Endothelial cell (in vitro differentiated cells): ENCODE measurements at regions not wholly inside any gene's neighbourhood (a gene's known extent, or its start where the extent isn't known, plus 50 kb on each side); places are given as distances from the start of the nearest gene placed in this dataset.

Source experiments
- DNase-seq: peaks from one replicate; pipeline ENCODE4 v3.0.0; 2021; ENCODE audit warnings: low spot score
- H3K27ac Mint-ChIP-seq: one replicate; pipeline ENCODE4 v1.8.0; 2021; ENCODE audit warnings: mixed read lengths, inconsistent platforms; ENCODE audit not compliant: unreplicated experiment
- H3K27me3 Mint-ChIP-seq: one replicate; pipeline ENCODE4 v1.8.0; 2021; ENCODE audit warnings: mild to moderate bottlenecking, moderate library complexity, mixed read lengths, inconsistent platforms; ENCODE audit not compliant: unreplicated experiment
- H3K36me3 Mint-ChIP-seq: one replicate; pipeline ENCODE4 v1.8.0; 2021; ENCODE audit warnings: mild to moderate bottlenecking, low read depth, mixed read lengths, inconsistent platforms; ENCODE audit not compliant: unreplicated experiment
- H3K4me1 Mint-ChIP-seq: one replicate; pipeline ENCODE4 v1.8.0; 2021; ENCODE audit warnings: mild to moderate bottlenecking, mixed read lengths, inconsistent platforms; ENCODE audit not compliant: unreplicated experiment
- H3K4me3 Mint-ChIP-seq: one replicate; pipeline ENCODE4 v1.8.0; 2021; ENCODE audit warnings: mild to moderate bottlenecking, mixed read lengths, inconsistent platforms; ENCODE audit not compliant: unreplicated experiment
- H3K9me3 Mint-ChIP-seq: one replicate; pipeline ENCODE4 v1.8.0; 2021; ENCODE audit warnings: mixed read lengths, inconsistent platforms; ENCODE audit not compliant: unreplicated experiment
- TF ChIP-seq, protein P1 (sequence below): fragments of 200-600 bp; sonication (generic); IDR thresholded peaks from one replicate; pipeline ENCODE4 v1.5.0; 2021; ENCODE audit warnings: antibody characterized with exemption; ENCODE audit not compliant: unreplicated experiment

DNA sequence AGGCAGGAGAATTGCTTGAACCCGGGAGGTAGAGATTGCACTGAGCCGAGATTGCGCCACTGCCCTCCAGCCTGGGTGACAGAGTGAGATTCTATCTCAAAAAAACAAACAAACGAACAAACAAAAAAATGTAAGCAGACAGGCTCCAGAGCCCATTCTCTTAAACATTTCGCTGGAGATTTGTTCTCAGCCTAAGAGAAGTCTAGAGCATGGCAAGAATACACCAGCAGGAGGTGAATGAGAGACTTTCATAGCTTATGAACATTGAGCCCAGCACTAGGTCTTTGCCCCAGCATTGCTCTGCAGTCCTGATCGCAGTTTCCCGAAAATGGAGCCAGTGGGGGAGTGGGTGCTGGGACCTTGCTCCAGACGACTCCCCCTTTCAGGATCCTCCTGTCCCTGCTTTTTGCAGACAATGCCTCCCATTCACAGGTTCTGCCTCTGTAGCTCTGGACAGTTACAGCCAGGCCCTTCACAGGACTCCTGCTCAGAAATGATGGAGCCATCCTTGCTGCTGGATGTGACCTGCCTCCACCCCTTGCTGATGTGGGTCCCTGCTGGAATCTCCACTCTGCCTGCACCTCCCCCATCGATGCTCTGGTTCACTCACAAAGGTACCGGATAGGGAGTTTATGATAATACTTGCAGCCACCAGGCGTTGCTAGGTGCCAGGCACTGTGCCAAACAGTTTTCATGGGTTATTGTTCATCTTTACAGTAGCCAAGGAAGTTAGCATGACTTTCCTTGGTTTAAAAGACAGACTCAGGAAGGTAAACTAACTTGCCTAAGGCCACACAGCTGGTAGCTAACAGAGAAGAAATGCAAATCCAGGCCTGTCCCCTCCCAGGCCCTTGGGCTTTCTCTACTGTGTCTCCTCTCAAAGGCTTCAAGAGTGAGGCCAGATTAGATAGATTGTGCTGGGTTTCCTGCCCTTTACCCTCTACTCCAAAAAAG, 329.7 kb upstream of the TLE3 start:
- H3K27me3 Mint-ChIP-seq, result no peaks in the 10 kb centered on the region
- no peak overlapping the region for H3K27ac Mint-ChIP-seq
- TF ChIP-seq, protein P1, sequence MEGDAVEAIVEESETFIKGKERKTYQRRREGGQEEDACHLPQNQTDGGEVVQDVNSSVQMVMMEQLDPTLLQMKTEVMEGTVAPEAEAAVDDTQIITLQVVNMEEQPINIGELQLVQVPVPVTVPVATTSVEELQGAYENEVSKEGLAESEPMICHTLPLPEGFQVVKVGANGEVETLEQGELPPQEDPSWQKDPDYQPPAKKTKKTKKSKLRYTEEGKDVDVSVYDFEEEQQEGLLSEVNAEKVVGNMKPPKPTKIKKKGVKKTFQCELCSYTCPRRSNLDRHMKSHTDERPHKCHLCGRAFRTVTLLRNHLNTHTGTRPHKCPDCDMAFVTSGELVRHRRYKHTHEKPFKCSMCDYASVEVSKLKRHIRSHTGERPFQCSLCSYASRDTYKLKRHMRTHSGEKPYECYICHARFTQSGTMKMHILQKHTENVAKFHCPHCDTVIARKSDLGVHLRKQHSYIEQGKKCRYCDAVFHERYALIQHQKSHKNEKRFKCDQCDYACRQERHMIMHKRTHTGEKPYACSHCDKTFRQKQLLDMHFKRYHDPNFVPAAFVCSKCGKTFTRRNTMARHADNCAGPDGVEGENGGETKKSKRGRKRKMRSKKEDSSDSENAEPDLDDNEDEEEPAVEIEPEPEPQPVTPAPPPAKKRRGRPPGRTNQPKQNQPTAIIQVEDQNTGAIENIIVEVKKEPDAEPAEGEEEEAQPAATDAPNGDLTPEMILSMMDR, result no peak
- no peaks in the 10 kb centered on the region for H3K36me3 Mint-ChIP-seq
- no peak for DNase-seq
- no peak overlapping the region for H3K4me3 Mint-ChIP-seq
- H3K9me3 Mint-ChIP-seq, result no peaks in the 10 kb centered on the region
- no peaks in the 10 kb centered on the region for H3K4me1 Mint-ChIP-seq

DNA sequence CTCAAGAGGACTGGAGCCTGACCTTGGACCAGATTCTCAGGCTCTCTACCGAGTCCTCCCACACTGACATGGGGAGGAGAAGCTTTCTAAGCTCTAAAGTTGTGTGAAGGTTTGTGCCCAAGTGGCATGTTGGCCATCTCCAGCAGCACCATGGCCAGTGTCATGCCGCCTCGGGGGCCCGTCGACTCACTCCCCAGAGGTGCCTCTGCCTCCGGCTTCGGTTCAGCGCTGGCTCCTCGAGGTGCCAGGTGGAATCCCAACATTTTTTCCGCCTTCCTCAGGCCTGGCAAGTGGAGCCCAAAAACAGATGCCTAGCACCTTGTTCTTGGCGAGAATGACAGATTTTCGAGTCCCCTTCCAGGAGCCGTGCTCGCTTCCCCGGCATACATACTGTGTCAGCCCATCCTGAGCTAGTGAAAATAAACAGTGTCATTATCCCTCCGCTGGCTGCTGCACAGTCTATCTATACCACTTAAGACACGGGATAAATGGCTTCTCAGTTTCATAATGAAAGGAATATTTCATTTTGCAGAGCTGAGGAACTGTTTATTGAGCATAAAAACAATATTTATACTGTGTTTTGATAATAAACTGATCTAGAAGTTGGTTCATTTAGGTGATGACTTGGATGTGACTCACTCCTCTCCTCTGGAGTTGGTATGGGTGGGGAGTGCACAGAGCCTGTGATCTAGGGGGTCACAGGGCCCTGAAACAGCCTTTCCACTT, 328.5 kb upstream of the TLE3 start:
- Mint-ChIP-seq H3K9me3 (no peaks in the 10 kb centered on the region), H3K4me3 (no peak overlapping the region), H3K27ac (no peak overlapping the region), H3K36me3 (no peaks in the 10 kb centered on the region), H3K4me1 (no peaks in the 10 kb centered on the region), H3K27me3 (no peaks in the 10 kb centered on the region)
- DNase-seq, result no peak
- TF ChIP-seq, protein P1, result no peak

DNA sequence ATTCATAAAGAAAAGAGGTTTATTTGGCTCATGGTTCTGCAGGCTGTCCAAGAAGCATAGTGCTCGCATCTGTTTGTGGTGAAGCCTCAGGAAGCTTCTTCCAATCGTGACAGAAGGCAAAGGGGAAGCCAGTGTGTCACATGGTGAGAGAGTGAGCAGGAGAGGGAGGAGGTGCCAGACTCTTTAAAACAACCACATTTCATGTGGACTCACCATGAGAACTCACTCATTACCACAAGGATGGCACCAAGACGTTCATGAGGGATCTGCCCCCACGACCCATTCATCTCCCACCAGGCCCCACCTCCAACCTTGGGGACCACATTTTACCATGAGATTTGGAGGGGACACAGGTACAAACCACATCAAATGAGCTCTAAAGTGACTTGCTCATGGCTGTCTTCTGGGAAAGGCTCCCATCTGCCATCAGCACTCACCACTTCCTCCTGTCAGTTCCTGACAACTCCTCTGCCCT, 327.3 kb upstream of the TLE3 start:
- DNase-seq, result no peak
- TF ChIP-seq, protein P1, result no peak
- Mint-ChIP-seq H3K4me3 (no peak overlapping the region), H3K4me1 (no peaks in the 10 kb centered on the region), H3K36me3 (no peaks in the 10 kb centered on the region), H3K27me3 (no peaks in the 10 kb centered on the region), H3K9me3 (no peaks in the 10 kb centered on the region), H3K27ac (no peak overlapping the region)

DNA sequence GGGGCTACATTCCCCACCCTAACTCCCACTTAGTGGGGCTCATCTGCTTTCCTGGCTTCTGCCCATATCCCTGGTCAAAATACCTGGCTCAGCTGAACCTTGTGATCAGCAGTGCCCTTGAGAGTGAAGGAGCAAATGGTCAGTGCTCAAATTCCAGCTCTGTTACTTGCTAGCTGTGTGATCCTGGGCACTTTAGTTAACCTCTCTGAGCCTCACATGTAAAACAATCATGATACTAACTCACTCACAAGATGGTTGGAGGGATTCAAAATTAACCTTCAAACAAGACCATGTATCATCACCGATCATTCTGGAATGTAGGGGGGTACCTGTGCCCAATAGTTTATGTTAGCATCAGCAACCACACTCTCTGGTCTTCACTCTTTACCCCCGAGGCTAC, 325.6 kb upstream of the TLE3 start:
- no peaks in the 10 kb centered on the region for H3K9me3 Mint-ChIP-seq
- no peaks in the 10 kb centered on the region for H3K27me3 Mint-ChIP-seq
- TF ChIP-seq, protein P1, result no peak
- no peaks in the 10 kb centered on the region for H3K36me3 Mint-ChIP-seq
- no peak for DNase-seq
- H3K4me1 Mint-ChIP-seq, result no peaks in the 10 kb centered on the region
- H3K4me3 Mint-ChIP-seq, result no peak overlapping the region
- H3K27ac Mint-ChIP-seq, result no peak overlapping the region

DNA sequence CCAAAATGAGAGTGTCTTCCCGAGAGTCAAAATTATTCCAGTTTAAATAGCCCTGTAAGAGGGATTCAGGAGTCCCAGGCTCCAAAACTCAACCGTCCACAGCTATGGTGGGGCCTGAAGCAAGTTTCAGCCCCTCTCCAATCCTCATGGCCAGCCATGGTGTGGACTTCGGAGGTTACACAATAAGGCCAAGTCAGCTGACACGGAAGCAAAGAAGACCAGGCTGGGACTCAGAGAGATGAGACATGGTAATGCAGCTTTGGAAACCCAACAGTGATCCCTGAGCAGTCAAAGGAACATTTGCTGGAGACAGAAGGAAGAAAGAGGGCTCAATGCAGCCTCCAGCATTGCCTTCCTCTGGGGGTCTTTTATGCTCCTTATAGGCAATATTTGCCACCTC, 324.6 kb upstream of the TLE3 start:
- H3K4me3 Mint-ChIP-seq, result no peak overlapping the region
- no peak overlapping the region for H3K27ac Mint-ChIP-seq
- TF ChIP-seq, protein P1, result no peak
- no peaks in the 10 kb centered on the region for H3K4me1 Mint-ChIP-seq
- H3K27me3 Mint-ChIP-seq, result no peaks in the 10 kb centered on the region
- no peaks in the 10 kb centered on the region for H3K9me3 Mint-ChIP-seq
- H3K36me3 Mint-ChIP-seq, result no peaks in the 10 kb centered on the region
- DNase-seq, result no peak
